ENCODE measurements at regions not wholly inside any gene's neighbourhood (a gene's known extent, or its start where the extent isn't known, plus 50 kb on each side); places are given as distances from the start of the nearest gene placed in this dataset.

DNA sequence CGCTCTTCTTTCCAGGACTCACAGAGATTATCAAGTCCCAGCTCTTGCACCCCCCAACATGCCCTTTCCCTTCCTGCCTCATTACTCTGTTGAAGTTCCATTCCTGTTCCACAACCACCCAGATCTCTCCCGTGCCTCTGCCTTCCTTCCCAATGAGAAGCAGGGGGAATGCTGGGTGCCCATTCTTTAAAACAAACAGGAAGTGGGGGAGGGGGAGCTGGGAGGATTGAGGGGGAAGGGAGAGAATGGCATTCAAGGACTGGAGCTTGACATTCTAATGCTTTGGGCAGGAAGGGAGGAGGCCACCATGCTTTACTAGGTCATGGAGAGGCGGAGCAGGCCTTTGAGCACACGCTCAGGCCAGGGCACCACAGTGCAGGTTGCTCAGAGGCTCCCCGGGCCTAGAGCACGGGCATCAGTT is 150.3 kb upstream of the IRF2BP2 start:
- TF ChIP-seq, protein P1, sequence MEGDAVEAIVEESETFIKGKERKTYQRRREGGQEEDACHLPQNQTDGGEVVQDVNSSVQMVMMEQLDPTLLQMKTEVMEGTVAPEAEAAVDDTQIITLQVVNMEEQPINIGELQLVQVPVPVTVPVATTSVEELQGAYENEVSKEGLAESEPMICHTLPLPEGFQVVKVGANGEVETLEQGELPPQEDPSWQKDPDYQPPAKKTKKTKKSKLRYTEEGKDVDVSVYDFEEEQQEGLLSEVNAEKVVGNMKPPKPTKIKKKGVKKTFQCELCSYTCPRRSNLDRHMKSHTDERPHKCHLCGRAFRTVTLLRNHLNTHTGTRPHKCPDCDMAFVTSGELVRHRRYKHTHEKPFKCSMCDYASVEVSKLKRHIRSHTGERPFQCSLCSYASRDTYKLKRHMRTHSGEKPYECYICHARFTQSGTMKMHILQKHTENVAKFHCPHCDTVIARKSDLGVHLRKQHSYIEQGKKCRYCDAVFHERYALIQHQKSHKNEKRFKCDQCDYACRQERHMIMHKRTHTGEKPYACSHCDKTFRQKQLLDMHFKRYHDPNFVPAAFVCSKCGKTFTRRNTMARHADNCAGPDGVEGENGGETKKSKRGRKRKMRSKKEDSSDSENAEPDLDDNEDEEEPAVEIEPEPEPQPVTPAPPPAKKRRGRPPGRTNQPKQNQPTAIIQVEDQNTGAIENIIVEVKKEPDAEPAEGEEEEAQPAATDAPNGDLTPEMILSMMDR (conservative IDR thresholded peaks at IDR 0.05; ENCODE audit: low read depth, low read length), result no peak
- DNase-seq (ENCODE audit: low read depth), result no peak
- H3K4me3 ChIP-seq (ENCODE audit: low read depth, low read length), result no peak overlapping the region

- H3K4me3 ChIP-seq (ENCODE audit: low read depth, low read length), result no peak overlapping the region
- no peak for DNase-seq (ENCODE audit: low read depth)
- TF ChIP-seq, protein P1 (conservative IDR thresholded peaks at IDR 0.05; ENCODE audit: low read depth, low read length), result no peak
Measured at GRCh38 chr1:234759888-234760287, 149.9 kb upstream of the IRF2BP2 start.

GRCh38 chr1:234758851-234759250 is 148.9 kb upstream of the IRF2BP2 start:
- TF ChIP-seq, protein P1 (conservative IDR thresholded peaks at IDR 0.05; ENCODE audit: low read depth, low read length), result no peak
- no peak for DNase-seq (ENCODE audit: low read depth)

GRCh38 chr1:234756857-234757256 is 146.9 kb upstream of the IRF2BP2 start:
- no peak overlapping the region for H3K4me3 ChIP-seq (ENCODE audit: low read depth, low read length)
- TF ChIP-seq, protein P1 (conservative IDR thresholded peaks at IDR 0.05; ENCODE audit: low read depth, low read length), result no peak
- DNase-seq (ENCODE audit: low read depth), result no peak

More at GRCh38 chr1:234758851-234759250, 148.9 kb upstream of the IRF2BP2 start:
- H3K4me3 ChIP-seq (ENCODE audit: low read depth, low read length), result no peak overlapping the region

- TF ChIP-seq, protein P1 (conservative IDR thresholded peaks at IDR 0.05; ENCODE audit: low read depth, low read length), result no peak
- DNase-seq (ENCODE audit: low read depth), result no peak
- H3K4me3 ChIP-seq (ENCODE audit: low read depth, low read length), result no peak overlapping the region
Measured at GRCh38 chr1:234756066-234756774, 146.2 kb upstream of the IRF2BP2 start.

- no peak for DNase-seq (ENCODE audit: low read depth)
- H3K4me3 ChIP-seq (ENCODE audit: low read depth, low read length), result no peak overlapping the region
- TF ChIP-seq, protein P1 (conservative IDR thresholded peaks at IDR 0.05; ENCODE audit: low read depth, low read length), result no peak
Measured at GRCh38 chr1:234755449-234755863, 145.5 kb upstream of the IRF2BP2 start.

DNA sequence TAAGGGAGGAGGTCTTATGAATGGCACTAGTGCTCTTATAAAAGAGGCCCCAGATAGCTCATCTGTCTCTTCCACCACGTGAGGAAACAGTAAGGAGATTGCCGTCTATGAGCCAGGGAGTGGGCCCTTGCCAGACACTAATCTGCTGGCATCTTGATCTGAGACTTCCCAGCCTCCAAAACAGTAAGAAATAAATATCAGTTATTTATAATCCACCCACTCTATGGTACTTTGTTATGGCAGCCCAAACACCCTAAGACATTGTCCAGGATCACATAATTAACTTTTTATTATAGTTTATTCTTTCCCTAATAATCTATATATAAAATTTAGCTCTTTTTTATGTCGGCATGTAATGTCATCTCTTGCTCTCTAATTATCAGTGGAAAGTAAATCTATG is 144.0 kb upstream of the IRF2BP2 start:
- TF ChIP-seq, protein P1 (conservative IDR thresholded peaks at IDR 0.05; ENCODE audit: low read depth, low read length), result no peak
- no peak overlapping the region for H3K4me3 ChIP-seq (ENCODE audit: low read depth, low read length)
- DNase-seq (ENCODE audit: low read depth), result no peak

Data from epithelial cell of proximal tubule (primary cell).